Chondrocyte (in vitro differentiated cells): ENCODE measurements at regions not wholly inside any gene's neighbourhood (a gene's known extent, or its start where the extent isn't known, plus 50 kb on each side); places are given as distances from the start of the nearest gene placed in this dataset.

Source experiments
- DNase-seq: peaks from one replicate; pipeline ENCODE4 v3.0.0; 2021; ENCODE audit warnings: mixed read lengths, low spot score
- H3K27ac Mint-ChIP-seq: one replicate; pipeline ENCODE4 v1.8.0; 2021; ENCODE audit warnings: mild to moderate bottlenecking, moderate library complexity, mixed read lengths; ENCODE audit not compliant: unreplicated experiment
- H3K27me3 Mint-ChIP-seq: 2 replicates; pipeline ENCODE4 v1.8.0; 2021; ENCODE audit warnings: low read depth, mixed read lengths
- H3K36me3 Mint-ChIP-seq: 2 replicates; pipeline ENCODE4 v1.8.0; 2021; ENCODE audit warnings: low read depth, mixed read lengths
- H3K4me1 Mint-ChIP-seq: 2 replicates; pipeline ENCODE4 v1.8.0; 2021; ENCODE audit warnings: low read depth, mild to moderate bottlenecking, mixed read lengths
- H3K4me3 Mint-ChIP-seq: one replicate; pipeline ENCODE4 v1.8.0; 2021; ENCODE audit warnings: mild to moderate bottlenecking, moderate library complexity, mixed read lengths; ENCODE audit not compliant: unreplicated experiment
- H3K9me3 Mint-ChIP-seq: 2 replicates; pipeline ENCODE4 v1.8.0; 2021; ENCODE audit warnings: low read depth, mixed read lengths
- TF ChIP-seq, protein P1 (sequence below): fragments of 200-600 bp; sonication (generic); IDR thresholded peaks from 2 replicates; pipeline ENCODE4 v1.5.0; 2021; ENCODE audit warnings: antibody characterized with exemption, mild to moderate bottlenecking, moderate library complexity

DNA sequence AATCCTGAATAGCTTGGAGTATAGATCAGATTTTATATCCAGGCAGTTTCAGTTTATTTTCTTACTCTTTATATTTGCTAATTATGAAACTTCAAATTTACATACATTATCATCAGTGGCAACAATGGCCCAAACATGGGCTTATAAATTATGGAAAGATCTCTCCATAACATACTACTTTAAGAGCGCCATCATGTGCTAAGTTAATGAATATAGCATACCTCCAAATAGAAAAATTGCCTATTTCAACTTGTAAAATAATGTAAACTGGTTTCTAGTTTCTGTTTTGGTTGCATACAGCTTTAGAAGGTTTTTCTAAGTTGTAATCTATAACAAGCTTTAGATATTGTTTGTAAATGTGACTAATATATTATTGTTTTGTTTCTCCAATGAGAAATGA is 531.3 kb upstream of the UBE2E2 start:
- Mint-ChIP-seq H3K36me3 (no peaks in the 10 kb centered on the region), H3K27me3 (peaks cover 5% of the 10 kb centered on the region), H3K9me3 (peaks cover 2% of the 10 kb centered on the region), H3K27ac (no peak overlapping the region), H3K4me3 (no peak overlapping the region), H3K4me1 (no peaks in the 10 kb centered on the region)
- TF ChIP-seq, protein P1, sequence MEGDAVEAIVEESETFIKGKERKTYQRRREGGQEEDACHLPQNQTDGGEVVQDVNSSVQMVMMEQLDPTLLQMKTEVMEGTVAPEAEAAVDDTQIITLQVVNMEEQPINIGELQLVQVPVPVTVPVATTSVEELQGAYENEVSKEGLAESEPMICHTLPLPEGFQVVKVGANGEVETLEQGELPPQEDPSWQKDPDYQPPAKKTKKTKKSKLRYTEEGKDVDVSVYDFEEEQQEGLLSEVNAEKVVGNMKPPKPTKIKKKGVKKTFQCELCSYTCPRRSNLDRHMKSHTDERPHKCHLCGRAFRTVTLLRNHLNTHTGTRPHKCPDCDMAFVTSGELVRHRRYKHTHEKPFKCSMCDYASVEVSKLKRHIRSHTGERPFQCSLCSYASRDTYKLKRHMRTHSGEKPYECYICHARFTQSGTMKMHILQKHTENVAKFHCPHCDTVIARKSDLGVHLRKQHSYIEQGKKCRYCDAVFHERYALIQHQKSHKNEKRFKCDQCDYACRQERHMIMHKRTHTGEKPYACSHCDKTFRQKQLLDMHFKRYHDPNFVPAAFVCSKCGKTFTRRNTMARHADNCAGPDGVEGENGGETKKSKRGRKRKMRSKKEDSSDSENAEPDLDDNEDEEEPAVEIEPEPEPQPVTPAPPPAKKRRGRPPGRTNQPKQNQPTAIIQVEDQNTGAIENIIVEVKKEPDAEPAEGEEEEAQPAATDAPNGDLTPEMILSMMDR = peak; percentile 49
- DNase-seq = no peak

DNA sequence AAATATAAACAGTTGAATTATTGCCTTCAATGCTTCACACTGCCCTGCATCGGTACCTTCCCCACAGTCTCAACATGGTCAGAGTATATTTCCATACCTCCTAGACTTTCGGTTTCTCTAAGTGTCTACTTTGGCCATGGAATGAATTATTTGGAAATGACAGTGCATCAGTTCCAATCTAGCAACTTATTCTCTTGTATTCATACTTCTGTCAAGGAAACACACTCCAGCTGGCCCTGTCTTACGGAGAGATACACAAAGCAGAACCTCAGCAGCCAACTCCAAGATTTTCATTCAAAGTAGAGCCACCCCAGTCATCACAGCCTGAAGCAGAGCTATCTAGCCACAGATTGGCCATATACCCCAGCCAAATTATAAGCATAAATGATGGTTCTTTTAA is 518.4 kb upstream of the UBE2E2 start:
- DNase-seq = no peak
- Mint-ChIP-seq H3K9me3 (no peaks in the 10 kb centered on the region), H3K4me1 (no peaks in the 10 kb centered on the region), H3K27me3 (peaks cover 17% of the 10 kb centered on the region), H3K36me3 (no peaks in the 10 kb centered on the region), H3K4me3 (no peak overlapping the region), H3K27ac (no peak overlapping the region)
- TF ChIP-seq, protein P1 = no peak

DNA sequence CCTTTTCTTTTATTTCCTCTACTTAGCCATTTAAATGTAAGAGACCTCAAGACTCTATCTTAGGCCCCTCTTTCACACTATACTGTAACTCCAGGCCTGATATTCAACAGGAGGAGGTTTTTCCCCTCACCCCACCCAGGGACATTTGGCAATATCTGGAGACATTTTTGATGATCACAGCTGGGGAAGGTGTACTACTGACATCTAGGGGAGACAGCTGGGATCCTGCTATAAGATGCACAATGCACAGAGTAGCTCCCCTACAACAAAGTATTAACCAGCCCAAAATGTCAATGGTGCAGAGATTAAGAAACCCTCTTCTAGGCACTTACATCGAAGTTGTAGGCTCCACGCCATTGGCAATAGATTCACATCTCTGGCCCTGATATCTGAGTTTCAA is 517.5 kb upstream of the UBE2E2 start:
- H3K4me3 Mint-ChIP-seq = no peak overlapping the region
- H3K4me1 Mint-ChIP-seq = no peaks in the 10 kb centered on the region
- peaks cover 16% of the 10 kb centered on the region for H3K27me3 Mint-ChIP-seq
- H3K36me3 Mint-ChIP-seq = no peaks in the 10 kb centered on the region
- no peak overlapping the region for H3K27ac Mint-ChIP-seq
- DNase-seq = no peak
- no peaks in the 10 kb centered on the region for H3K9me3 Mint-ChIP-seq
- TF ChIP-seq, protein P1 = peak; percentile 71

- H3K4me3 Mint-ChIP-seq = no peak overlapping the region
- H3K9me3 Mint-ChIP-seq = no peaks in the 10 kb centered on the region
These were observed 511.7 kb upstream of the UBE2E2 start for GRCh38 chr3:22691407-22691806.

DNA sequence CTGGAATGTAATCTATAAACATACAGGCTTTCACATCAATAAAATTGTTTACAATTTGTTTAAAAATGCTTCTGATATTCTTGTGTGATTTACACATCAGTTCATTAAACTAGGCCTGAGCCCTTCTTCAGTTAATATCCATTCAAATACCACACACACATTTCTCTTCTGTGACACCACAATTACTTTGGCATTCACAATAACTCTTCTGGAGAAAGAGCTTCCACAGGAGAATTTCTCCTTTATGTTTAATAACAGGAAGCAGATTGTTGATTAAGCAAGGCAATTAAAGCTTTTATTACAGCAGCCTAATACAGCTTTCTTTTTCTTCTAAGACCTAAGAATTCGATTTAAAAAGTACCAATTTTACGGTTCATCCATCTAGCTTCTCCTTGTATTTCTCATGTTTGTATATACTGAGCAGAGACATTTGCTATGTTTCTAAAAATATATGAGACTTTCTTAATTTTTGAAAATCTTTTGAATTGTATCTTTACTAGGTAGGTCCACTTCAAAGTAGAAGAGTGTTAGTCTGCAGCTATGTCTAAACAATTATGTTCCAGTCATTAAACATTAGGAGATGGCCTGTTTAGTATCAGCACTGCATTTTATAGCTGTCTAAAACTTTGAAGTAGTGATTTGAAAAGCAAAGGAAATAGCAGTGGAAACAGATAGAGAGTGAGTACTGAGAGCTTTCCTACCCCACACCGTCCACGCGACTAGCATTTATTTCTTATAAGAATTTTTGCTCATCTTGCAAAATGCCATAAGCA is 511.1 kb upstream of the UBE2E2 start:
- no peaks in the 10 kb centered on the region for H3K4me1 Mint-ChIP-seq
- DNase-seq = no peak
- H3K9me3 Mint-ChIP-seq = no peaks in the 10 kb centered on the region
- no peak overlapping the region for H3K4me3 Mint-ChIP-seq
- no peaks in the 10 kb centered on the region for H3K36me3 Mint-ChIP-seq
- TF ChIP-seq, protein P1 = no peak
- H3K27me3 Mint-ChIP-seq = no peaks in the 10 kb centered on the region
- no peak overlapping the region for H3K27ac Mint-ChIP-seq

More at GRCh38 chr3:22691407-22691806, 511.7 kb upstream of the UBE2E2 start:
- DNase-seq = no peak
- no peak overlapping the region for H3K27ac Mint-ChIP-seq
- TF ChIP-seq, protein P1 = no peak
- no peaks in the 10 kb centered on the region for H3K36me3 Mint-ChIP-seq
- no peaks in the 10 kb centered on the region for H3K4me1 Mint-ChIP-seq
- H3K27me3 Mint-ChIP-seq = peaks cover 3% of the 10 kb centered on the region
